ENCODE measurements at regions not wholly inside any gene's neighbourhood (a gene's known extent, or its start where the extent isn't known, plus 50 kb on each side); places are given as distances from the start of the nearest gene placed in this dataset.

- DNase-seq (ENCODE audit: low spot score): no peak
These were observed 108.1 kb downstream of the GNAT3 start for GRCh38 chr7:80403686-80404241.

GRCh38 chr7:80401708-80402107 is 110.2 kb downstream of the GNAT3 start:
- DNase-seq (ENCODE audit: low spot score): no peak

GRCh38 chr7:80393786-80394185 is 118.1 kb downstream of the GNAT3 start:
- DNase-seq (ENCODE audit: low spot score): no peak

GRCh38 chr7:80392229-80393169 is 119.4 kb downstream of the GNAT3 start:
- peak; percentile 17 for DNase-seq (ENCODE audit: low spot score)

- DNase-seq (ENCODE audit: low spot score): no peak
These were observed 124.2 kb downstream of the GNAT3 start for GRCh38 chr7:80387634-80388193.

- no peak for DNase-seq (ENCODE audit: low spot score)
These were observed 125.2 kb downstream of the GNAT3 start for GRCh38 chr7:80386686-80387085.

GRCh38 chr7:80385508-80385907 is 126.4 kb downstream of the GNAT3 start:
- no peak for DNase-seq (ENCODE audit: low spot score)

GRCh38 chr7:80380957-80381356 is 130.9 kb downstream of the GNAT3 start:
- DNase-seq (ENCODE audit: low spot score): no peak

GRCh38 chr7:80379034-80379982 is 132.6 kb downstream of the GNAT3 start:
- no peak for DNase-seq (ENCODE audit: low spot score)

GRCh38 chr7:80374321-80374720 is 137.5 kb downstream of the GNAT3 start:
- no peak for DNase-seq (ENCODE audit: low spot score)

GRCh38 chr7:80373429-80374032 is 138.3 kb downstream of the GNAT3 start:
- DNase-seq (ENCODE audit: low spot score): no peak

- no peak for DNase-seq (ENCODE audit: low spot score)
These were observed 139.4 kb downstream of the GNAT3 start for GRCh38 chr7:80372415-80372814.

- DNase-seq (ENCODE audit: low spot score): no peak
These were observed 141.3 kb downstream of the GNAT3 start for GRCh38 chr7:80370587-80370986.

- no peak for DNase-seq (ENCODE audit: low spot score)
These were observed 142.5 kb downstream of the GNAT3 start for GRCh38 chr7:80369321-80369720.

GRCh38 chr7:80362677-80363076 is 149.2 kb downstream of the GNAT3 start:
- DNase-seq (ENCODE audit: low spot score): no peak

- no peak for DNase-seq (ENCODE audit: low spot score)
These were observed 149.8 kb downstream of the GNAT3 start for GRCh38 chr7:80362010-80362618.

GRCh38 chr7:80359476-80359875 is 152.4 kb downstream of the GNAT3 start:
- DNase-seq (ENCODE audit: low spot score): no peak

GRCh38 chr7:80359029-80359428 is 152.8 kb downstream of the GNAT3 start:
- no peak for DNase-seq (ENCODE audit: low spot score)

GRCh38 chr7:80357530-80357929 is 154.3 kb downstream of the GNAT3 start:
- no peak for DNase-seq (ENCODE audit: low spot score)

GRCh38 chr7:80350430-80350829 is 161.4 kb downstream of the GNAT3 start:
- no peak for DNase-seq (ENCODE audit: low spot score)

GRCh38 chr7:80348223-80348622 is 163.6 kb downstream of the GNAT3 start:
- no peak for DNase-seq (ENCODE audit: low spot score)
